ENCODE measurements at regions not wholly inside any gene's neighbourhood (a gene's known extent, or its start where the extent isn't known, plus 50 kb on each side); places are given as distances from the start of the nearest gene placed in this dataset.

- TF ChIP-seq PBX2 (CRISPR knock-in tag; IDR thresholded peaks at IDR 0.05; ENCODE audit: low read depth) (no peak), PBX2 (tag; conservative IDR thresholded peaks at IDR 0.05; ENCODE audit: low read depth) (peak; percentile 63; the same call in 1 of the 2 replicates), JUNB (CRISPR knock-in tag; conservative IDR thresholded peaks at IDR 0.05) (no peak), GTF3C2 (IDR thresholded peaks at IDR 0.05; ENCODE audit: borderline replicate concordance, extremely low read depth, insufficient read length) (no peak), HNRNPUL1 (IDR thresholded peaks at IDR 0.05; ENCODE audit: low read length) (no peak), NR0B1 (IDR thresholded peaks at IDR 0.05; ENCODE audit: partially characterized antibody) (no peak), CXXC5 (CRISPR knock-in tag; IDR thresholded peaks at IDR 0.05) (no peak), EGR1 (conservative IDR thresholded peaks at IDR 0.05) (peak; percentile 48), MTA1 (IDR thresholded peaks at IDR 0.05; ENCODE audit: borderline replicate concordance) (no peak), PCBP1 (IDR thresholded peaks at IDR 0.05; ENCODE audit: low read depth, low read length, poor library complexity, severe bottlenecking) (no peak), NKRF (IDR thresholded peaks at IDR 0.05; ENCODE audit: borderline replicate concordance) (no peak), MCM5 (IDR thresholded peaks at IDR 0.05; ENCODE audit: low read depth) (no peak), ZNF589 (CRISPR knock-in tag; IDR thresholded peaks at IDR 0.05; ENCODE audit: low read depth) (no peak), ELF2 (CRISPR knock-in tag; IDR thresholded peaks at IDR 0.05) (no peak), ZNF280A (IDR thresholded peaks at IDR 0.05; ENCODE audit: low read depth, partially characterized antibody) (no peak), NCOA2 (IDR thresholded peaks at IDR 0.05; ENCODE audit: partially characterized antibody in 2 of 2) (no peak), PKNOX1 (IDR thresholded peaks at IDR 0.05) (peak; percentile 61), PHF20 (IDR thresholded peaks at IDR 0.05; ENCODE audit: partially characterized antibody) (no peak)
Measured at GRCh38 chr11:47914743-47915142, 65.6 kb upstream of the PTPRJ start (continued).

Data from K562 (cell line).